OCI-LY1 (cell line): ENCODE measurements at regions not wholly inside any gene's neighbourhood (a gene's known extent, or its start where the extent isn't known, plus 50 kb on each side); places are given as distances from the start of the nearest gene placed in this dataset.

Experiments
- CTCF ChIP-seq: fragments of 200-600 bp; sonication (generic), shearing (Covaris generic); IDR thresholded peaks from 2 replicates; pipeline ENCODE4 v1.5.1; 2017; ENCODE audit warnings: mild to moderate bottlenecking, antibody characterized with exemption, low read length, moderate library complexity, mixed read lengths
- EZH2 ChIP-seq: fragments of 200-600 bp; sonication (generic), shearing (Covaris generic); IDR thresholded peaks from 2 replicates; pipeline ENCODE4 v1.8.0; 2017; ENCODE audit warnings: borderline replicate concordance, mixed run types, mild to moderate bottlenecking, antibody characterized with exemption, low read length, moderate library complexity, mixed read lengths

GRCh38 chr18:30616414-30616813, 426.1 kb downstream of the DSC3 start:
- TF ChIP-seq CTCF: no peak
- TF ChIP-seq EZH2: no peak
